ENCODE measurements at regions not wholly inside any gene's neighbourhood (a gene's known extent, or its start where the extent isn't known, plus 50 kb on each side); places are given as distances from the start of the nearest gene placed in this dataset.

GRCh38 chr2:129381789-129382188, 597.7 kb upstream of the RAB6C start:
- TF ChIP-seq CTCF (IDR thresholded peaks at IDR 0.05) (no peak), POLR2A (IDR thresholded peaks at IDR 0.05) (no peak)

Data from Peyer's patch (tissue), 4 donors.